Suppressor macrophage treated with lipopolysaccharide for 1 hour (primary cell): ENCODE measurements at regions not wholly inside any gene's neighbourhood (a gene's known extent, or its start where the extent isn't known, plus 50 kb on each side); places are given as distances from the start of the nearest gene placed in this dataset.

Source experiments
- DNase-seq, 3 donors: peaks; one replicate each; pipeline ENCODE4 v3.0.0-alpha.2; 2020 to 2022

- no peak for DNase-seq
Observed at GRCh38 chr5:125302577-125302976, 556.1 kb upstream of the ZNF608 start.

GRCh38 chr5:125306741-125307140 is 560.3 kb upstream of the ZNF608 start:
- no peak for DNase-seq

- DNase-seq, result no peak
Observed at GRCh38 chr5:125310749-125311148, 564.3 kb upstream of the ZNF608 start.

DNA sequence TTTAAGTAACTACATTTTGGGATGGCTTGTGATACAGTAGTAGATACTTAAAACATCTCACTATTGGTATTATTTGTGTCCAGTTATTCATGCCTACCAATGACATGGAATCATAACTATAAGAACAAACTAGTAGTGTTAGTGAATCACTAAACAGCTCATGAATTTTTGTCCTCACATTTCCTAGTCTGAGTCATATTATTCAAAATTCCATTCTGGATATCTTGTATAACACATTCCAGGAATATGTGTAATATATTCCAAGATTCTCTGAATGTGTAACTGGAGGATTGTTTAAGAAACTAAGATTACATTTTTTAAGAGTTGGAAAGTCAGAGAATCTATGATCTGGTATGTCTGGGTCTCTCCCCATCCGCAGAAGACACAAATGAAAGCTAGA is 565.3 kb upstream of the ZNF608 start:
- DNase-seq, result no peak

DNA sequence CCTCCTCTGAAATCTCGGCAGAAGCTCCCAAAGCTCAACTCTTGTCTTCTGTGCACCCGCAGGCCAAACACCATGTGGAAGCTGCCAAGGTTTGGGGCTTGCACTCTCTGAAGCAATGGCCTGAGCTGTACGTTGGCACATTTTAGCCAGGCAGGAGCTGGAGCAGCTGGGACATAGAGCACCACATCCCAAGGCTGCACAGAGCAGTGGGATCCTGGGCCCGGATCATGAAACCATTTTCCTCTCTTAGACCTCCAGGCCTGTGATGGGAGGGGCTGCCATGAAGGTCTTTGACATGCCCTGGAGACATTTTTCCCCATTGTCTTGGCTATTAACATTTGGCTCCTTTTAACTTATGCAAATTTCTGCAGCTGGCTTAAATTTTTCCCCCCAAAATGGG is 567.1 kb upstream of the ZNF608 start:
- DNase-seq, result no peak

- DNase-seq, result no peak
Observed at GRCh38 chr5:125315306-125315705, 568.9 kb upstream of the ZNF608 start.

DNA sequence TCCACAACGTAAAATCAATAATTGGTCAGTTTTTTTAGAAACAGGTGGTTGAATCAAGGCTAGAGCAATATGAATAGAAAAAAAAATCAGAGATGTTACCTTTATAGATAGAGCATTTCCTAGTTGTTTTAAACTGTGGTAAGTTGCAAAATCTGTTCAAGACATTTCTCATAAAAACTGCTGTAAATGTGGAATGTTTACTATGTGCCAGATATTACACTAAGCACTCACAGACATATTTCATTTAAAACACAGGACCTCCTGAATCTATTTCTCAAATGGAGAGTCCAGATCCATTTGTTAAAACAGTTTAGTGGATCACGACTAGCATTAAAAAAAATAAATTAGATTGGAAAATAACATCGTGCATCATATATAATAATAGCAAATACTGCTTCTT is 570.0 kb upstream of the ZNF608 start:
- DNase-seq, result no peak

DNA sequence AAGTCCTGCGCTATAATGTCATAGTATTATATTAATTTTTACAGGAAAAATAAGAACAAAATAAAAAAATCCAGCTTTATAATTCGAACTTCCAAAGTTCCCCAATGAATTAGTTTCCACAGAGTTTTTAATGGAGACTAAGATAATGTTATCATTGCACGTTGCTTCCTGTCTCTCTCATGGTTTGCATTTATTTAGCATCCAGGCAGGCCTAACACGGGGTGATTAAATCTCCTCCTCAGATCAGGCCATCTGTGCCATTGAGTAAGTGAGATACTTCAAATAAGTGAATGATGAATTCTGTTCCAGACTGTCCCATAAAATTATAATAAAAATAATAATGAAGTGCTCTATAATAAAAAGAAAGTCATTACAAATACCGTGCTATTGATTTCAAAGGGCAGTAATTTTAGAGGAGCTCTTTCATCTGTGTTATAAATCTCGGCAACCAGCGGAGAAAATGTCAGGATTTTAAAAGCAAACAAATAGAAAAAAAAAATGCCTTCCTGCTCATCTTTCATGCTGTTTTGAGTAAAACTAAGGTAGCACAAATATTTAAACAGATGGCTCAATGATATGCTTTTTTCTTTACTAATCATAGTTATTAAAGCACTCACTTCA is 570.6 kb upstream of the ZNF608 start:
- no peak for DNase-seq

- no peak for DNase-seq
Observed at GRCh38 chr5:125317536-125317995, 571.1 kb upstream of the ZNF608 start.

GRCh38 chr5:125321654-125322053 is 575.2 kb upstream of the ZNF608 start:
- DNase-seq, result no peak

DNA sequence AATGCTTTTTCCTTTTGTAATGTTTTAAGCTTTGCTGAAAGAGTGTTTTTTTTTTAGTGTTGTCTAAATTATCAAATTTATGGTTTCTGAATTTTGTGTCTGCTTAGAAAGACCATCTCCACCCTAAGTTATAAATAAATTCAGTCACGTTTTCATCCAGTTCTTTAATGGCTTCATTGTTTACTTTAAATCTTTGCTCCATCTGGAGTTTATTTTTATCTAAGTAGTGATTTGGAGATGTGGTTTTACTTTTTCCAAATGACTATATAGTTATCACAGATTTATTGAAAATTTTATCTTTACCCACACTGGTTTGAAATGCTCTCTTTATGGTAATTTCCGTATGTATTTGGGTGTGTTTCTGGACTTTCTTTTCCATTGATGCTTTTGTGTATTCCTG is 577.2 kb upstream of the ZNF608 start:
- no peak for DNase-seq

GRCh38 chr5:125325488-125326149 is 579.2 kb upstream of the ZNF608 start:
- no peak for DNase-seq

- no peak for DNase-seq
Observed at GRCh38 chr5:125326150-125326510, 579.7 kb upstream of the ZNF608 start.

DNA sequence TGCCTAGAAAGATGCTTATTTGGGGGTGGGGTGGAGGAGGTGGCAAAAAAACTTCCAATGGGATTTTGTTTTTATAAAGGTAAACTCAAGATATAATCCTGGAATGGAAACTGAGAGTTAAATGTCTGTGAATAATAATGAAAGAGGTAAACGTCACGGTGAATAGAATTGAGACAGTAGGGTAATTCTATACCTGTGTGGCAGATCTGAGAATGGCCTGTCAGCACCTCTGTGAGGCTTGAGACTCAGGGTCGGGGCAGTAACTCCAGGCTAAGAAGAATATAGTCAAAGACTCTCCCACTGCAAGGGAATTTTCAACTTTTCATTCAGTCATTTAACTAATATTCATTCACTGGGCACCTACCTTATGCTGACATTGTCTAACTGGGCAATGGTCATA is 581.2 kb upstream of the ZNF608 start:
- no peak for DNase-seq

GRCh38 chr5:125331987-125332598 is 585.7 kb upstream of the ZNF608 start:
- DNase-seq, result no peak

GRCh38 chr5:125333416-125333815 is 587.0 kb upstream of the ZNF608 start:
- no peak for DNase-seq

- no peak for DNase-seq
Observed at GRCh38 chr5:125336401-125336800, 590.0 kb upstream of the ZNF608 start.

DNA sequence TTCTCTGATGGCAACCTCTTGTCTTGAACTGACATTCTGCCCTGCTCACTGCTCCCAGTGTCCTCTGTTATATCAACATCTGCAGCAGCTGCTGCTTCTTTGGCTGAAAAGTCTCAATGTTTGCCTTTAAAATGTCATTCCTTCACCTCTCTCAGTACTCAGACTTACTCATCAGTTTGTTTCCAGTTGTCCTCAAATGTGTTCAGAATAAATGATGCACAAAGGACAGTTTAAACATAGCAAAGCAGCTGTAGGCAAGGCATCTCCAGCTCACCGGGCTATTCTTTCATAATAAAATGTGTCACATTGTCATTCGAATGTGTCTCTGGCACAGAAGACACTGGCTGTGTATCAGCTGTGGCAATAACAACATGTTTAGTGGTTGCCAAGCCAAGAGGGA is 590.9 kb upstream of the ZNF608 start:
- no peak for DNase-seq

GRCh38 chr5:125338440-125339174 is 592.2 kb upstream of the ZNF608 start:
- no peak for DNase-seq

DNA sequence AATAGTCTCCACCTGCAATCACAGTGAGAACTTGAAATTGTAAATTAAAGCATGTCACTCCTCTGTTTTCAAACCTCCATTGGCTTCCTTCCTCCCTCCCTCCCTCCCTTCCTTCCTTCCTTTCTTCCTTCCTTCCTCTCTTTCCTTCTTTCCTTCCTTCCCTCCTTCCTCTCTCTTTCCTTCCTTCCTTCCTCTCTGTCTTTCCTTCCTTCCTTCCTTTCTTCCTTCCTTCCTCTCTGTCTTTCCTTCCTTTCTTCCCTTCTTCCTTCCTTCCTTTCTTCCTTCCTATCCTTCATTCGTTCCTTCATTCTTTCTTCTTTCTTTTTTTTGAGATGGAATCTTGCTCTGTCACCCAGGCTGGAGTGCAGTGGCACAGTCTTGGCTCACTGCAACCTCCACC is 595.0 kb upstream of the ZNF608 start:
- no peak for DNase-seq

- DNase-seq, result no peak
Observed at GRCh38 chr5:125343015-125343414, 596.6 kb upstream of the ZNF608 start.

- DNase-seq, result no peak
Observed at GRCh38 chr5:125346316-125346715, 599.9 kb upstream of the ZNF608 start.

DNA sequence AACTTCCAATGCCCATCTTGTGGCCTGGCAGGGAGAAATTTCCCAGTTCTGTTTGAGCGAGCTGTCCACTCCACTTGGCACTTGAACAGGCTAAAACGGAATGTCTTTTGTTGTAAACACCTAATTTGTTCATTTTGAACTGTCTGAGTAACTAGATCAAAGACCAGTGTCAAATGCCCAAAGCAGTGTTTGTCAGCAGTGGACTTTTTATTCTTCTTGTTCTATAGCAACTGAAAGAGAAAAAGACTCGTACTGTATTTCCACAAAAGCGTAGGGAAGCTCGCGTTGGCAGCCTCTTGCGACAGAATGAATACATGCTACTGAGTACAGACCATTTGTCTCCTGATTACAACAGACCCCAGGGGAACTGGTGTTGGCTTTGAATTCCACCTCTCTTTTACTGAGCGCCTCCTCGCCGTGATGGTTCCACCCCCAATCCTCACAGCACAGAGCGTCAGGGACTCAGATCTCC is 601.8 kb upstream of the ZNF608 start:
- DNase-seq, result peak; percentile 20 to 29 (median 22)
